ENCODE measurements at regions not wholly inside any gene's neighbourhood (a gene's known extent, or its start where the extent isn't known, plus 50 kb on each side); places are given as distances from the start of the nearest gene placed in this dataset.

- Histone ChIP-seq H3K4me3 (no peak overlapping the region), H3K27me3 (no peaks in the 10 kb centered on the region), H3K36me3 (no peaks in the 10 kb centered on the region), H3K9me3 (no peaks in the 10 kb centered on the region), H3K4me1 (peaks cover 0 to 31% (median 8%) of the 10 kb centered on the region in 4 donors), H3K27ac (no peak overlapping the region)
- TF ChIP-seq POLR2AphosphoS5 (IDR thresholded peaks at IDR 0.05) (no peak), EP300 (IDR thresholded peaks at IDR 0.05; ENCODE audit: low read depth) (no peak), CTCF (IDR thresholded peaks at IDR 0.05) (no peak), POLR2A (IDR thresholded peaks at IDR 0.05) (no peak)
- in situ Hi-C loops (cut with MboI; ENCODE audit: low pct_ligation_motif_present in 1 of 4, low pct_unique_long_range_greater_than_20kb in 1 of 4, low sequenced_read_pairs in 3 of 4), result no loop called here
- no peak for DNase-seq
- 79 to 82% methylated on average over 2 to 3 of the region's 3 CpGs for WGBS, 2 donors (ENCODE audit: low coverage in 1 of 2)
- intact Hi-C loops (cut with DNase I; ENCODE audit: low total_unique reads), result no loop called here
Observed at GRCh38 chr6:134680021-134680420, 269.9 kb downstream of the ALDH8A1 start.

- no peaks in the 10 kb centered on the region for H3K27me3 ChIP-seq
- in situ Hi-C loops (cut with MboI; ENCODE audit: low pct_ligation_motif_present in 1 of 4, low pct_unique_long_range_greater_than_20kb in 1 of 4, low sequenced_read_pairs in 3 of 4) (no loop called here), intact Hi-C loops (cut with DNase I; ENCODE audit: low total_unique reads) (no loop called here)
- no peaks in the 10 kb centered on the region for H3K9me3 ChIP-seq
- TF ChIP-seq POLR2AphosphoS5 (IDR thresholded peaks at IDR 0.05) (no peak), POLR2A (IDR thresholded peaks at IDR 0.05) (no peak), CTCF (IDR thresholded peaks at IDR 0.05) (no peak), EP300 (IDR thresholded peaks at IDR 0.05; ENCODE audit: low read depth) (no peak)
- peak; percentile 86 for DNase-seq
- H3K27ac ChIP-seq, result peak overlapping the region; percentile 28 to 72 (median 62)
- peaks cover 0 to 31% (median 6%) of the 10 kb centered on the region in 4 donors for H3K4me1 ChIP-seq
- 49 to 57% methylated on average over 2 to 7 of the region's 7 CpGs for WGBS, 2 donors (ENCODE audit: low coverage in 1 of 2)
- no peak overlapping the region for H3K4me3 ChIP-seq
- no peaks in the 10 kb centered on the region for H3K36me3 ChIP-seq
Observed at GRCh38 chr6:134678436-134678889, 271.4 kb downstream of the ALDH8A1 start.

- 40 to 59% methylated on average over 2 to 6 of the region's 6 CpGs for WGBS, 2 donors (ENCODE audit: low coverage in 1 of 2)
- in situ Hi-C loops (cut with MboI; ENCODE audit: low pct_ligation_motif_present in 1 of 4, low pct_unique_long_range_greater_than_20kb in 1 of 4, low sequenced_read_pairs in 3 of 4), result no loop called here
- H3K9me3 ChIP-seq, result no peaks in the 10 kb centered on the region
Observed at GRCh38 chr6:134676307-134677281, 273.3 kb downstream of the ALDH8A1 start.

More at GRCh38 chr6:134676307-134677281, 273.3 kb downstream of the ALDH8A1 start:
- peaks cover 0 to 39% (median 11%) of the 10 kb centered on the region in 4 donors for H3K4me1 ChIP-seq
- H3K36me3 ChIP-seq, result no peaks in the 10 kb centered on the region
- H3K27ac ChIP-seq, result peak overlapping the region; percentile 48 to 77 (median 72)
- no peak overlapping the region for H3K4me3 ChIP-seq
- no peak for TF ChIP-seq POLR2A (IDR thresholded peaks at IDR 0.05)
- peak in 2 of 3 donors; percentile 61 to 78 for TF ChIP-seq POLR2AphosphoS5 (IDR thresholded peaks at IDR 0.05)
- TF ChIP-seq CTCF (IDR thresholded peaks at IDR 0.05), result no peak
- TF ChIP-seq EP300 (IDR thresholded peaks at IDR 0.05; ENCODE audit: low read depth), result peak; percentile 95
- H3K27me3 ChIP-seq, result no peaks in the 10 kb centered on the region
- intact Hi-C loops (cut with DNase I; ENCODE audit: low total_unique reads), result no loop called here
- peak; percentile 73 for DNase-seq

Measured in transverse colon (tissue), 4 donors.